ENCODE measurements at regions not wholly inside any gene's neighbourhood (a gene's known extent, or its start where the extent isn't known, plus 50 kb on each side); places are given as distances from the start of the nearest gene placed in this dataset.
A peak's percentile ranks its signal among the peaks of the same experiment; 100 is the strongest.

- H3K4me2 ChIP-seq, result no peak overlapping the region
Measured at GRCh38 chrX:5656544-5656943, 572.1 kb downstream of the NLGN4X start.

GRCh38 chrX:5650904-5651303 lies 577.8 kb downstream of the NLGN4X start:
- peaks cover 28% of the 10 kb centered on the region for H3K4me1 ChIP-seq (ENCODE audit: low read depth, poor library complexity, severe bottlenecking)
- H2AFZ ChIP-seq (ENCODE audit: low read depth), result no peak overlapping the region
- TF ChIP-seq CTCF (conservative IDR thresholded peaks at IDR 0.05; ENCODE audit: low read depth, low read length), result no peak
- H3K27ac ChIP-seq, result no peak overlapping the region
- no peaks in the 10 kb centered on the region for H4K20me1 ChIP-seq (ENCODE audit: insufficient read depth)
- no peak overlapping the region for H3K4me2 ChIP-seq
- no peaks in the 10 kb centered on the region for H3K79me2 ChIP-seq (ENCODE audit: insufficient read depth, low read depth)
- H3K4me3 ChIP-seq (IDR thresholded peaks at IDR 0.05; ENCODE audit: insufficient read depth, low read depth, low read length), result no peak overlapping the region
- no peaks in the 10 kb centered on the region for H3K27me3 ChIP-seq (ENCODE audit: insufficient read depth, low read depth)
- no peak overlapping the region for H3K9ac ChIP-seq
- no peaks in the 10 kb centered on the region for H3K36me3 ChIP-seq (ENCODE audit: insufficient read depth)

More at GRCh38 chrX:5656544-5656943, 572.1 kb downstream of the NLGN4X start:
- Histone ChIP-seq H3K4me3 (IDR thresholded peaks at IDR 0.05; ENCODE audit: insufficient read depth, low read depth, low read length) (no peak overlapping the region), H3K79me2 (ENCODE audit: insufficient read depth, low read depth) (no peaks in the 10 kb centered on the region), H3K36me3 (ENCODE audit: insufficient read depth) (no peaks in the 10 kb centered on the region), H2AFZ (ENCODE audit: low read depth) (no peak overlapping the region), H3K27ac (no peak overlapping the region), H3K4me1 (ENCODE audit: low read depth, poor library complexity, severe bottlenecking) (no peaks in the 10 kb centered on the region), H3K9ac (no peak overlapping the region), H3K27me3 (ENCODE audit: insufficient read depth, low read depth) (no peaks in the 10 kb centered on the region), H4K20me1 (ENCODE audit: insufficient read depth) (no peaks in the 10 kb centered on the region)
- no peak for TF ChIP-seq CTCF (conservative IDR thresholded peaks at IDR 0.05; ENCODE audit: low read depth, low read length)

GRCh38 chrX:5648941-5649568 lies 579.6 kb downstream of the NLGN4X start:
- Histone ChIP-seq H3K9ac (no peak overlapping the region), H3K27me3 (ENCODE audit: insufficient read depth, low read depth) (no peaks in the 10 kb centered on the region), H2AFZ (ENCODE audit: low read depth) (no peak overlapping the region), H3K4me3 (IDR thresholded peaks at IDR 0.05; ENCODE audit: insufficient read depth, low read depth, low read length) (no peak overlapping the region), H3K79me2 (ENCODE audit: insufficient read depth, low read depth) (no peaks in the 10 kb centered on the region), H3K36me3 (ENCODE audit: insufficient read depth) (no peaks in the 10 kb centered on the region), H4K20me1 (ENCODE audit: insufficient read depth) (no peaks in the 10 kb centered on the region), H3K27ac (no peak overlapping the region), H3K4me2 (no peak overlapping the region), H3K4me1 (ENCODE audit: low read depth, poor library complexity, severe bottlenecking) (peaks cover 44% of the 10 kb centered on the region)
- no peak for TF ChIP-seq CTCF (conservative IDR thresholded peaks at IDR 0.05; ENCODE audit: low read depth, low read length)

- Histone ChIP-seq H2AFZ (ENCODE audit: low read depth) (peak overlapping the region; percentile 52; the same call in 1 of the 2 replicates), H3K4me3 (IDR thresholded peaks at IDR 0.05; ENCODE audit: insufficient read depth, low read depth, low read length) (no peak overlapping the region), H3K79me2 (ENCODE audit: insufficient read depth, low read depth) (no peaks in the 10 kb centered on the region), H3K4me2 (peak overlapping the region; percentile 74), H3K9ac (no peak overlapping the region), H4K20me1 (ENCODE audit: insufficient read depth) (no peaks in the 10 kb centered on the region), H3K4me1 (ENCODE audit: low read depth, poor library complexity, severe bottlenecking) (peaks cover 50% of the 10 kb centered on the region), H3K27me3 (ENCODE audit: insufficient read depth, low read depth) (no peaks in the 10 kb centered on the region), H3K36me3 (ENCODE audit: insufficient read depth) (no peaks in the 10 kb centered on the region), H3K27ac (peak overlapping the region; percentile 46; the same call in 1 of the 2 replicates)
- no peak for TF ChIP-seq CTCF (conservative IDR thresholded peaks at IDR 0.05; ENCODE audit: low read depth, low read length)
Measured at GRCh38 chrX:5646818-5647217, 581.8 kb downstream of the NLGN4X start.
